ENCODE measurements at regions not wholly inside any gene's neighbourhood (a gene's known extent, or its start where the extent isn't known, plus 50 kb on each side); places are given as distances from the start of the nearest gene placed in this dataset.

- BruUV-seq (replicated peaks): no TSS peak
- intact Hi-C loops (cut with micrococcal nuclease): no loop called here
- in situ Hi-C loops (cut with MboI; ENCODE audit: low sequenced_read_pairs): no loop called here
These were observed 388.1 kb upstream of the KLHL29 start for GRCh38 chr2:22996911-22997310.

More at GRCh38 chr2:22996911-22997310, 388.1 kb upstream of the KLHL29 start:
- H3K4ac ChIP-seq (ENCODE audit: low read depth, low read length): no peak overlapping the region
- POLR2A ChIA-PET (ENCODE audit: unreplicated experiment): no interaction called here
- CTCF ChIA-PET: no interaction called here
- TF ChIP-seq CTCF (conservative IDR thresholded peaks at IDR 0.05; ENCODE audit: low read depth, low read length) (no peak), CHD1 (IDR thresholded peaks at IDR 0.05; ENCODE audit: low read depth, low read length) (no peak), RCOR1 (IDR thresholded peaks at IDR 0.05; ENCODE audit: insufficient replicate concordance, low read length) (no peak), SMC3 (IDR thresholded peaks at IDR 0.05; ENCODE audit: low read depth, low read length) (no peak), MXI1 (IDR thresholded peaks at IDR 0.05; ENCODE audit: borderline replicate concordance, low read depth, low read length) (no peak), MAFK (IDR thresholded peaks at IDR 0.05; ENCODE audit: low read depth, low read length) (no peak), RFX5 (IDR thresholded peaks at IDR 0.05; ENCODE audit: low read depth, low read length) (no peak), USF2 (IDR thresholded peaks at IDR 0.05; ENCODE audit: low read depth, low read length) (no peak), NFE2L2 (IDR thresholded peaks at IDR 0.05; ENCODE audit: low read depth, low read length) (no peak), BHLHE40 (IDR thresholded peaks at IDR 0.05; ENCODE audit: low read depth, low read length) (no peak), MAZ (IDR thresholded peaks at IDR 0.05; ENCODE audit: borderline replicate concordance, low read depth, low read length) (no peak), FOS (IDR thresholded peaks at IDR 0.05; ENCODE audit: low read depth, low read length) (no peak), CEBPB (IDR thresholded peaks at IDR 0.05; ENCODE audit: low read depth, low read length) (no peak)
- TF ChIP-seq, protein P1, sequence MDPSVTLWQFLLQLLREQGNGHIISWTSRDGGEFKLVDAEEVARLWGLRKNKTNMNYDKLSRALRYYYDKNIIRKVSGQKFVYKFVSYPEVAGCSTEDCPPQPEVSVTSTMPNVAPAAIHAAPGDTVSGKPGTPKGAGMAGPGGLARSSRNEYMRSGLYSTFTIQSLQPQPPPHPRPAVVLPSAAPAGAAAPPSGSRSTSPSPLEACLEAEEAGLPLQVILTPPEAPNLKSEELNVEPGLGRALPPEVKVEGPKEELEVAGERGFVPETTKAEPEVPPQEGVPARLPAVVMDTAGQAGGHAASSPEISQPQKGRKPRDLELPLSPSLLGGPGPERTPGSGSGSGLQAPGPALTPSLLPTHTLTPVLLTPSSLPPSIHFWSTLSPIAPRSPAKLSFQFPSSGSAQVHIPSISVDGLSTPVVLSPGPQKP (IDR thresholded peaks at IDR 0.05; ENCODE audit: borderline replicate concordance, low read depth, low read length): no peak
- H2BK20ac ChIP-seq (ENCODE audit: low read depth, low read length): no peak overlapping the region
- H3K27me3 ChIP-seq (ENCODE audit: control insufficient read depth, insufficient read depth, low read length): no peaks in the 10 kb centered on the region
- no peak overlapping the region for H2BK120ac ChIP-seq (ENCODE audit: low read depth, low read length)
- no peak overlapping the region for H2BK15ac ChIP-seq (ENCODE audit: low read depth, low read length)
- no peak overlapping the region for H3K23ac ChIP-seq (ENCODE audit: low read depth, low read length)
- no peak overlapping the region for H3K4me2 ChIP-seq (ENCODE audit: low read depth, low read length)
- no peaks in the 10 kb centered on the region for H3K79me1 ChIP-seq (ENCODE audit: low read depth in 1 of 2, low read length in 2 of 2)
- no peak overlapping the region for H2BK5ac ChIP-seq (ENCODE audit: low read depth, low read length, poor library complexity, severe bottlenecking)
- dilution Hi-C loops (cut with HindIII; ENCODE audit: low sequenced_read_pairs, unreplicated experiment): no loop called here
- no peaks in the 10 kb centered on the region for H3K9me1 ChIP-seq (ENCODE audit: insufficient read depth, low read length)
- no peak overlapping the region for H3K14ac ChIP-seq (replicated peaks; ENCODE audit: low read depth, low read length)
- no peaks in the 10 kb centered on the region for H3K4me1 ChIP-seq (ENCODE audit: control insufficient read depth, insufficient read depth, low read length)
- no peak overlapping the region for H4K91ac ChIP-seq (ENCODE audit: insufficient read depth, low read depth, low read length)
- H3K36me3 ChIP-seq (ENCODE audit: control insufficient read depth, insufficient read depth, low read length): no peaks in the 10 kb centered on the region
- H4K20me1 ChIP-seq (ENCODE audit: insufficient read depth, low read length): no peaks in the 10 kb centered on the region
- H3K9ac ChIP-seq (ENCODE audit: low read depth, low read length): no peak overlapping the region
- ATAC-seq (ENCODE audit: low read depth) (no peak), DNase-seq (no peak)
- H3K56ac ChIP-seq (ENCODE audit: extremely low read depth, insufficient read depth, low read length): no peak overlapping the region
- H3K18ac ChIP-seq (ENCODE audit: low read depth, low read length): no peak overlapping the region
- H2AK9ac ChIP-seq (replicated peaks; ENCODE audit: low read depth, low read length, poor library complexity): no peak overlapping the region
- H2AK5ac ChIP-seq (ENCODE audit: low read depth, low read length): no peak overlapping the region
- no peak overlapping the region for H4K5ac ChIP-seq (ENCODE audit: low read depth, low read length)
- no peak overlapping the region for H3K4me3 ChIP-seq (ENCODE audit: insufficient read depth, low read depth, low read length)
- no peak overlapping the region for H3K27ac ChIP-seq (ENCODE audit: insufficient read depth, low read length)
- H2AFZ ChIP-seq (replicated peaks; ENCODE audit: low read length, poor library complexity): no peak overlapping the region
- peaks cover 14% of the 10 kb centered on the region for H3K9me3 ChIP-seq (ENCODE audit: control insufficient read depth, insufficient read depth, low read length)
- WGBS, 2 experiments (ENCODE audit: extremely low coverage in 2 of 2, insufficient read length in 1 of 2): no CpG with 5 or more reads among the region's 2 CpGs
- H4K8ac ChIP-seq (ENCODE audit: low read depth in 2 of 2, low read length in 2 of 2): no peak overlapping the region

Measured in IMR-90 (cell line).